ENCODE measurements at regions not wholly inside any gene's neighbourhood (a gene's known extent, or its start where the extent isn't known, plus 50 kb on each side); places are given as distances from the start of the nearest gene placed in this dataset.
A peak's percentile ranks its signal among the peaks of the same experiment; 100 is the strongest.

- H3K9me3 ChIP-seq (ENCODE audit: insufficient read depth, low read length), result no peaks in the 10 kb centered on the region
- TF ChIP-seq ZNF274 (IDR thresholded peaks at IDR 0.05; ENCODE audit: low read depth, low read length) (no peak), YY1 (IDR thresholded peaks at IDR 0.05; ENCODE audit: insufficient read depth, insufficient read length) (no peak), SUZ12 (IDR thresholded peaks at IDR 0.05; ENCODE audit: extremely low read depth, insufficient read depth, insufficient read length) (no peak)
- no peaks in the 10 kb centered on the region for H3K4me1 ChIP-seq (ENCODE audit: insufficient read depth, insufficient read length)
- DNase-seq (ENCODE audit: low read depth, low spot score), result no peak
- no peak overlapping the region for H3K9ac ChIP-seq (ENCODE audit: insufficient read length, low read depth)
- no peaks in the 10 kb centered on the region for H3K27me3 ChIP-seq (ENCODE audit: insufficient read depth, insufficient read length)
- no peaks in the 10 kb centered on the region for H3K36me3 ChIP-seq (ENCODE audit: insufficient read depth, insufficient read length, low read length)
- no peak overlapping the region for H3K4me3 ChIP-seq (ENCODE audit: insufficient read length, low read depth)
These were observed 101.7 kb upstream of the ZNF236 start for GRCh38 chr18:76720683-76721082.

- no peak for DNase-seq (ENCODE audit: low read depth, low spot score)
- TF ChIP-seq ZNF274 (IDR thresholded peaks at IDR 0.05; ENCODE audit: low read depth, low read length) (no peak), SUZ12 (IDR thresholded peaks at IDR 0.05; ENCODE audit: extremely low read depth, insufficient read depth, insufficient read length) (no peak), YY1 (IDR thresholded peaks at IDR 0.05; ENCODE audit: insufficient read depth, insufficient read length) (no peak)
- H3K9ac ChIP-seq (ENCODE audit: insufficient read length, low read depth), result no peak overlapping the region
- no peak overlapping the region for H3K4me3 ChIP-seq (ENCODE audit: insufficient read length, low read depth)
- no peaks in the 10 kb centered on the region for H3K9me3 ChIP-seq (ENCODE audit: insufficient read depth, low read length)
- H3K4me1 ChIP-seq (ENCODE audit: insufficient read depth, insufficient read length), result no peaks in the 10 kb centered on the region
- no peaks in the 10 kb centered on the region for H3K27me3 ChIP-seq (ENCODE audit: insufficient read depth, insufficient read length)
- no peaks in the 10 kb centered on the region for H3K36me3 ChIP-seq (ENCODE audit: insufficient read depth, insufficient read length, low read length)
These were observed 107.2 kb upstream of the ZNF236 start for GRCh38 chr18:76715012-76715610.

- H3K9me3 ChIP-seq (ENCODE audit: insufficient read depth, low read length), result no peaks in the 10 kb centered on the region
- H3K27me3 ChIP-seq (ENCODE audit: insufficient read depth, insufficient read length), result no peaks in the 10 kb centered on the region
- H3K9ac ChIP-seq (ENCODE audit: insufficient read length, low read depth), result no peak overlapping the region
- TF ChIP-seq SUZ12 (IDR thresholded peaks at IDR 0.05; ENCODE audit: extremely low read depth, insufficient read depth, insufficient read length) (no peak), ZNF274 (IDR thresholded peaks at IDR 0.05; ENCODE audit: low read depth, low read length) (no peak), YY1 (IDR thresholded peaks at IDR 0.05; ENCODE audit: insufficient read depth, insufficient read length) (no peak)
- H3K4me1 ChIP-seq (ENCODE audit: insufficient read depth, insufficient read length), result no peaks in the 10 kb centered on the region
- no peaks in the 10 kb centered on the region for H3K36me3 ChIP-seq (ENCODE audit: insufficient read depth, insufficient read length, low read length)
- no peak overlapping the region for H3K4me3 ChIP-seq (ENCODE audit: insufficient read length, low read depth)
- no peak for DNase-seq (ENCODE audit: low read depth, low spot score)
These were observed 108.9 kb upstream of the ZNF236 start for GRCh38 chr18:76713432-76713831.

DNA sequence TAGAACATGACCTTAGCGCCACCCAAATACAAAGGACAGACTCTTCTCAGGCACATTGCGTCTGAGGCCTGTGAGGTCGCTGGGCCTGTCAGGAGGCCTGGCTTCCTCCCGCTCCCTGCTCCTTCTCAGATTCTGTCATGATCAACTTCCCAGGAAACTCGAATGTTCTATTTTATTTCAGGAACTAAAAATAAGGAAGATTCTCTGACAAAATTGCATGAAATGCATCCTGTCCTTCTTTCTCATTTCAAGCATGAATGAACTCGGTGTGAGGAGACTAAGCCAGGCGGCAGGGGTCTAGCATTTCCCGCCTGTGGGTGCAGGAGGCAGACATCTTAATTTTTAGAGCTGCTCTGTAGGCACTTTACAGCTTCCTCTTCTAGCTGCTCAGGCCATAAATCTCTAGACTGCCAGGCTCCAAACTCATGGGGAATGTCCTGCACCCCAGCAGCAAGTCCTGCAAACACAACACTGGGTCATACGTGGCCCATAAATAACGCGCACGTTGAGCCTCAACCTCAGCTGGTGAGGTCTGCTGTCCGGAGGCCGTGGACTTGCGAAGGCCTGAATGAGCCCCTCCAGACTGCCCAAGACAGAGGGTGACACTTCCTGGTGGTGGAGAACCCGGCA, 109.7 kb upstream of the ZNF236 start:
- H3K9ac ChIP-seq (ENCODE audit: insufficient read length, low read depth), result no peak overlapping the region
- H3K27me3 ChIP-seq (ENCODE audit: insufficient read depth, insufficient read length), result no peaks in the 10 kb centered on the region
- TF ChIP-seq YY1 (IDR thresholded peaks at IDR 0.05; ENCODE audit: insufficient read depth, insufficient read length) (no peak), SUZ12 (IDR thresholded peaks at IDR 0.05; ENCODE audit: extremely low read depth, insufficient read depth, insufficient read length) (no peak), ZNF274 (IDR thresholded peaks at IDR 0.05; ENCODE audit: low read depth, low read length) (no peak)
- no peaks in the 10 kb centered on the region for H3K9me3 ChIP-seq (ENCODE audit: insufficient read depth, low read length)
- H3K4me1 ChIP-seq (ENCODE audit: insufficient read depth, insufficient read length), result peaks cover 2% of the 10 kb centered on the region
- no peak for DNase-seq (ENCODE audit: low read depth, low spot score)
- H3K36me3 ChIP-seq (ENCODE audit: insufficient read depth, insufficient read length, low read length), result no peaks in the 10 kb centered on the region
- H3K4me3 ChIP-seq (ENCODE audit: insufficient read length, low read depth), result no peak overlapping the region

GRCh38 chr18:76710646-76711520, 111.5 kb upstream of the ZNF236 start:
- no peak for TF ChIP-seq YY1 (IDR thresholded peaks at IDR 0.05; ENCODE audit: insufficient read depth, insufficient read length)
- no peak for TF ChIP-seq SUZ12 (IDR thresholded peaks at IDR 0.05; ENCODE audit: extremely low read depth, insufficient read depth, insufficient read length)
- no peak for TF ChIP-seq ZNF274 (IDR thresholded peaks at IDR 0.05; ENCODE audit: low read depth, low read length)
- Histone ChIP-seq H3K27me3 (ENCODE audit: insufficient read depth, insufficient read length) (no peaks in the 10 kb centered on the region), H3K4me1 (ENCODE audit: insufficient read depth, insufficient read length) (peaks cover 4% of the 10 kb centered on the region), H3K4me3 (ENCODE audit: insufficient read length, low read depth) (no peak overlapping the region), H3K36me3 (ENCODE audit: insufficient read depth, insufficient read length, low read length) (no peaks in the 10 kb centered on the region), H3K9me3 (ENCODE audit: insufficient read depth, low read length) (no peaks in the 10 kb centered on the region), H3K9ac (ENCODE audit: insufficient read length, low read depth) (no peak overlapping the region)
- DNase-seq (ENCODE audit: low read depth, low spot score), result no peak

GRCh38 chr18:76709659-76710645, 112.4 kb upstream of the ZNF236 start:
- Histone ChIP-seq H3K9ac (ENCODE audit: insufficient read length, low read depth) (no peak overlapping the region), H3K9me3 (ENCODE audit: insufficient read depth, low read length) (no peaks in the 10 kb centered on the region), H3K27me3 (ENCODE audit: insufficient read depth, insufficient read length) (no peaks in the 10 kb centered on the region), H3K4me1 (ENCODE audit: insufficient read depth, insufficient read length) (peaks cover 4% of the 10 kb centered on the region), H3K36me3 (ENCODE audit: insufficient read depth, insufficient read length, low read length) (no peaks in the 10 kb centered on the region), H3K4me3 (ENCODE audit: insufficient read length, low read depth) (no peak overlapping the region)
- TF ChIP-seq SUZ12 (IDR thresholded peaks at IDR 0.05; ENCODE audit: extremely low read depth, insufficient read depth, insufficient read length) (no peak), YY1 (IDR thresholded peaks at IDR 0.05; ENCODE audit: insufficient read depth, insufficient read length) (no peak), ZNF274 (IDR thresholded peaks at IDR 0.05; ENCODE audit: low read depth, low read length) (no peak)
- DNase-seq (ENCODE audit: low read depth, low spot score), result peak; percentile 27
